C4-2B (cell line): ENCODE measurements at regions not wholly inside any gene's neighbourhood (a gene's known extent, or its start where the extent isn't known, plus 50 kb on each side); places are given as distances from the start of the nearest gene placed in this dataset.

ENCODE experiments used
- CTCF ChIP-seq: fragments of 450-650 bp; conservative IDR thresholded peaks from 2 replicates; pipeline ENCODE4 v1.5.1; 2017; ENCODE audit warnings: mild to moderate bottlenecking
- ZFX ChIP-seq: fragments of 450-650 bp; IDR thresholded peaks from 2 replicates; pipeline ENCODE4 v1.6.1; 2017

- TF ChIP-seq CTCF (no peak), ZFX (no peak)
Measured at GRCh38 chr6:105533301-105533700, 130.4 kb upstream of the PREP start.
